ENCODE measurements at regions not wholly inside any gene's neighbourhood (a gene's known extent, or its start where the extent isn't known, plus 50 kb on each side); places are given as distances from the start of the nearest gene placed in this dataset.

DNA sequence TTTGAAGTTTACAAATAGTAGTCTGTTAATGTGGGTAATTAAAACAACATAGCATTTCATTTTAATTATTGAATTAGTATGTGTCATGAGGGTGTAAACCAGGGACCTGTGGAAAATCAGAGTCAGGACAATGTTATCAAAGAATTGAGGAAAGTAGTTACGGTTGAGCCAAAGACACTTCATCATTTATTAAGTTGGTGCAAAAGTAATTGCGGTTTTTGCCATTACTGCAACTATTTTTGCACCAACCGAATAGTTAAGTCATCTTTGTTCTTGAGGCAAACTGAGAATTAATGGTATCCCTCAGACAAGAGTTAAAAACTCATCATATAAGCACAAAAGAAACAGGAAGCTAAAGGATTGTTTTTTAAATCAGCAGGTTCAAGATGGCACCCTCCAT, 593.7 kb downstream of the KCNJ2 start:
- TF ChIP-seq, protein P1, sequence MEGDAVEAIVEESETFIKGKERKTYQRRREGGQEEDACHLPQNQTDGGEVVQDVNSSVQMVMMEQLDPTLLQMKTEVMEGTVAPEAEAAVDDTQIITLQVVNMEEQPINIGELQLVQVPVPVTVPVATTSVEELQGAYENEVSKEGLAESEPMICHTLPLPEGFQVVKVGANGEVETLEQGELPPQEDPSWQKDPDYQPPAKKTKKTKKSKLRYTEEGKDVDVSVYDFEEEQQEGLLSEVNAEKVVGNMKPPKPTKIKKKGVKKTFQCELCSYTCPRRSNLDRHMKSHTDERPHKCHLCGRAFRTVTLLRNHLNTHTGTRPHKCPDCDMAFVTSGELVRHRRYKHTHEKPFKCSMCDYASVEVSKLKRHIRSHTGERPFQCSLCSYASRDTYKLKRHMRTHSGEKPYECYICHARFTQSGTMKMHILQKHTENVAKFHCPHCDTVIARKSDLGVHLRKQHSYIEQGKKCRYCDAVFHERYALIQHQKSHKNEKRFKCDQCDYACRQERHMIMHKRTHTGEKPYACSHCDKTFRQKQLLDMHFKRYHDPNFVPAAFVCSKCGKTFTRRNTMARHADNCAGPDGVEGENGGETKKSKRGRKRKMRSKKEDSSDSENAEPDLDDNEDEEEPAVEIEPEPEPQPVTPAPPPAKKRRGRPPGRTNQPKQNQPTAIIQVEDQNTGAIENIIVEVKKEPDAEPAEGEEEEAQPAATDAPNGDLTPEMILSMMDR (IDR thresholded peaks at IDR 0.05; ENCODE audit: extremely low read depth in 1 of 2, insufficient read depth in 1 of 2, low read depth in 1 of 2, low read length in 2 of 2), result no peak
- no peak for TF ChIP-seq POLR2AphosphoS5 (IDR thresholded peaks at IDR 0.05; ENCODE audit: insufficient read depth, low read depth, low read length)
- TF ChIP-seq, protein P2, sequence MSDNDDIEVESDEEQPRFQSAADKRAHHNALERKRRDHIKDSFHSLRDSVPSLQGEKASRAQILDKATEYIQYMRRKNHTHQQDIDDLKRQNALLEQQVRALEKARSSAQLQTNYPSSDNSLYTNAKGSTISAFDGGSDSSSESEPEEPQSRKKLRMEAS (IDR thresholded peaks at IDR 0.05; ENCODE audit: insufficient read depth, insufficient read length), result no peak

Measured in endothelial cell of umbilical vein (primary cell).